Adrenal gland (tissue), 9 donors: ENCODE measurements at regions not wholly inside any gene's neighbourhood (a gene's known extent, or its start where the extent isn't known, plus 50 kb on each side); places are given as distances from the start of the nearest gene placed in this dataset.

Experiments used
- DNase-seq, 7 donors: peaks; one replicate each; pipeline ENCODE4 v3.0.0-alpha.2; 2019 to 2020
- H3K27ac ChIP-seq, 5 donors: fragments of 200-600 bp; sonication (generic) in 4 of 5; 1 replicate in 3 of 5; 2 replicates in 2 of 5; pipeline versions ENCODE4 v1.5.1 to v1.8.0; 2016 to 2020; ENCODE audit warnings: mild to moderate bottlenecking in 1 of 5
- H3K27me3 ChIP-seq: fragments of 200-600 bp; 2 replicates; pipeline ENCODE4 v1.8.0; 2021
- H3K36me3 ChIP-seq, 2 donors: fragments of 200-600 bp; replicated peaks in 1 of 2; 1 replicate in 1 of 2; 2 replicates in 1 of 2; pipeline versions ENCODE4 v1.5.1 to v1.8.0; 2018 to 2022
- H3K4me1 ChIP-seq, 2 donors: fragments of 200-600 bp; replicated peaks in 1 of 2; 1 replicate in 1 of 2; 2 replicates in 1 of 2; pipeline versions ENCODE4 v1.5.1 to v1.8.0; 2018 to 2021
- H3K4me3 ChIP-seq, 4 donors: fragments of 200-600 bp; sonication (generic) in 3 of 4; one replicate each; pipeline ENCODE4 v1.5.1; 2016 to 2018
- H3K9me3 ChIP-seq, 3 donors: fragments of 200-600 bp; sonication (generic) in 1 of 3; replicated peaks in 1 of 3; 1 replicate in 2 of 3; 2 replicates in 1 of 3; pipeline versions ENCODE4 v1.5.1 to v1.8.0; 2016 to 2021
- POLR2A ChIP-seq, 2 donors: fragments of 450-650 bp; IDR thresholded peaks; one replicate each; pipeline ENCODE4 v1.6.1; 2017; ENCODE audit warnings: antibody characterized with exemption in 2 of 2, mild to moderate bottlenecking in 2 of 2, moderate library complexity in 1 of 2
- WGBS, 4 donors: extraction: QIAGEN DNeasy Blood & Tissue Kit in 2 of 4; methylation state at CpG; one replicate each; pipeline versions ENCODE4 v1.1.5 to v1.1.7; 2013 to 2017; 5-methylcytosine and 5-hydroxymethylcytosine counted together
- intact Hi-C, 2 donors: fragments of 100-400 bp; cut with DNase I; formaldehyde crosslinking; loops; one replicate each; pipeline versions ENCODE4 v1.14.1 to v1.15.0; 2022 to 2023
- TF ChIP-seq, protein P1 (sequence below), 6 experiments: fragments of 450-650 bp in 4 of 6; fragments of 200-600 bp in 2 of 6; sonication (generic) in 1 of 6; IDR thresholded peaks; 1 replicate in 5 of 6; 2 replicates in 1 of 6; pipeline versions ENCODE4 v1.5.1 to v1.8.0; 2016 to 2021; ENCODE audit warnings: antibody characterized with exemption in 6 of 6, mild to moderate bottlenecking in 2 of 6, moderate library complexity in 1 of 6
- donor health status: healthy with polysubstance abuse.
- donor health status: Bipolar disorder and iron deficiency.
- donor health status: DM: yes; HTN: yes; CAD: no.
- donor health status: DM: no; HTN: no; CAD: no.
- donor health status: DM: no; HTN: no; CAD: no.

DNA sequence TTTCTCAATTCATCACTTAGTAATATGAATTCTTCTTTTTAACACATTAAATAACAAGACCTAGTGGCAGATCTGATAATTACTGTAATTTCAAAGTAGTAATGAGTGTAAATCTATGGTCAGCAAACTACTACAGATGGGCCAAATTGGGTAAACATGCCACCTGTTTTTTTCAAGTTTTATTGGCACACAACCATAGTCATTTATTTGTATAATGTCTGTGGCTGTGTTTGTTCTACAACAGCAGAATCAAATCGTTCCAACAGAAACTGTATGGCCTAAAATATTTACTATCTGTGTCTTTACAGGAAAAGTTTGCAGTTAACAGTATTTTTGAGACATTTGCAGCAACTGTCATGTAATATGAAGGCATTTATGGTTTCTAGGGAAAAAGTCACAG, 86.1 kb upstream of the EYA2 start:
- Histone ChIP-seq H3K9me3 (no peaks in the 10 kb centered on the region), H3K27me3 (peaks cover 19% of the 10 kb centered on the region), H3K36me3 (no peaks in the 10 kb centered on the region), H3K27ac (no peak overlapping the region), H3K4me1 (no peaks in the 10 kb centered on the region), H3K4me3 (no peak overlapping the region)
- TF ChIP-seq, protein P1, sequence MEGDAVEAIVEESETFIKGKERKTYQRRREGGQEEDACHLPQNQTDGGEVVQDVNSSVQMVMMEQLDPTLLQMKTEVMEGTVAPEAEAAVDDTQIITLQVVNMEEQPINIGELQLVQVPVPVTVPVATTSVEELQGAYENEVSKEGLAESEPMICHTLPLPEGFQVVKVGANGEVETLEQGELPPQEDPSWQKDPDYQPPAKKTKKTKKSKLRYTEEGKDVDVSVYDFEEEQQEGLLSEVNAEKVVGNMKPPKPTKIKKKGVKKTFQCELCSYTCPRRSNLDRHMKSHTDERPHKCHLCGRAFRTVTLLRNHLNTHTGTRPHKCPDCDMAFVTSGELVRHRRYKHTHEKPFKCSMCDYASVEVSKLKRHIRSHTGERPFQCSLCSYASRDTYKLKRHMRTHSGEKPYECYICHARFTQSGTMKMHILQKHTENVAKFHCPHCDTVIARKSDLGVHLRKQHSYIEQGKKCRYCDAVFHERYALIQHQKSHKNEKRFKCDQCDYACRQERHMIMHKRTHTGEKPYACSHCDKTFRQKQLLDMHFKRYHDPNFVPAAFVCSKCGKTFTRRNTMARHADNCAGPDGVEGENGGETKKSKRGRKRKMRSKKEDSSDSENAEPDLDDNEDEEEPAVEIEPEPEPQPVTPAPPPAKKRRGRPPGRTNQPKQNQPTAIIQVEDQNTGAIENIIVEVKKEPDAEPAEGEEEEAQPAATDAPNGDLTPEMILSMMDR (IDR thresholded peaks at IDR 0.05), result no peak
- TF ChIP-seq POLR2A (IDR thresholded peaks at IDR 0.05), result no peak
- WGBS, 4 donors, result 48 to 58% (median 56%) methylated on average over 1 of the region's 1 CpG
- intact Hi-C loops, result no loop called here
- no peak for DNase-seq

DNA sequence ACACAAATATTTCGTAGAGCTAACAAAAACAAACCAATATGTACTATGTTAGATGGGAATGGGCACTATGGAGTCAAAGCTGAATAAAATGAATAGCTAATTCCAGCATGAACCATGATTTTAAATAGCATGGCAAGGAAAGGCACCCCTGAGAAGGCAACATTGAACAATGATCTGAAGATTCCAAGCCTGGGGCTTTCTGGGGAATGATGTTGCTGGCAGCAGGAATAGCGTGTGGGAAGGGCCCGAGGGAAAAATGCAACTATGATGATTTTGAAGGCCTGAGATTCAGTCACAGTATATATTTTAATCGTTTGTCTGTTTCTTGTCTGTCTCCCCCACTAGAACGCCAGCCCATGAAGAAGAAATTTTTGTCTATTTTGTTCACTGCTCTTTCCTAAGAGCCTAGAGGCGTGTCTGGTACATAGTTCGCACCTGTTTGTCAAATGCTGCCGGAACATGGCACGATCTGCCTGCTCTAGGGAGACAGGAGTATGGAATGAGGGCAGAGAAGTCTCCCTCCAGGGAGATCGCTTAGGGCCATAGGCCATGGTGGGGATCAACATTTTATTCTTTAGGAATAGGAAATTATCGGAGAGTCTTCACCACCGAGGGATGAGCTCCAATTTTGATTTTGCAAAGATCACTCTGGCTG, 84.8 kb upstream of the EYA2 start:
- H3K27me3 ChIP-seq, result peaks cover 19% of the 10 kb centered on the region
- H3K9me3 ChIP-seq, result no peaks in the 10 kb centered on the region
- no peak for DNase-seq
- no peaks in the 10 kb centered on the region for H3K36me3 ChIP-seq
- TF ChIP-seq POLR2A (IDR thresholded peaks at IDR 0.05), result no peak
- TF ChIP-seq, protein P1 (IDR thresholded peaks at IDR 0.05), result no peak
- no peak overlapping the region for H3K4me3 ChIP-seq
- WGBS, 4 donors, result 88 to 92% (median 91%) methylated on average over 12 of the region's 12 CpGs
- intact Hi-C loops, result no loop called here
- no peak overlapping the region for H3K27ac ChIP-seq
- H3K4me1 ChIP-seq, result no peaks in the 10 kb centered on the region

DNA sequence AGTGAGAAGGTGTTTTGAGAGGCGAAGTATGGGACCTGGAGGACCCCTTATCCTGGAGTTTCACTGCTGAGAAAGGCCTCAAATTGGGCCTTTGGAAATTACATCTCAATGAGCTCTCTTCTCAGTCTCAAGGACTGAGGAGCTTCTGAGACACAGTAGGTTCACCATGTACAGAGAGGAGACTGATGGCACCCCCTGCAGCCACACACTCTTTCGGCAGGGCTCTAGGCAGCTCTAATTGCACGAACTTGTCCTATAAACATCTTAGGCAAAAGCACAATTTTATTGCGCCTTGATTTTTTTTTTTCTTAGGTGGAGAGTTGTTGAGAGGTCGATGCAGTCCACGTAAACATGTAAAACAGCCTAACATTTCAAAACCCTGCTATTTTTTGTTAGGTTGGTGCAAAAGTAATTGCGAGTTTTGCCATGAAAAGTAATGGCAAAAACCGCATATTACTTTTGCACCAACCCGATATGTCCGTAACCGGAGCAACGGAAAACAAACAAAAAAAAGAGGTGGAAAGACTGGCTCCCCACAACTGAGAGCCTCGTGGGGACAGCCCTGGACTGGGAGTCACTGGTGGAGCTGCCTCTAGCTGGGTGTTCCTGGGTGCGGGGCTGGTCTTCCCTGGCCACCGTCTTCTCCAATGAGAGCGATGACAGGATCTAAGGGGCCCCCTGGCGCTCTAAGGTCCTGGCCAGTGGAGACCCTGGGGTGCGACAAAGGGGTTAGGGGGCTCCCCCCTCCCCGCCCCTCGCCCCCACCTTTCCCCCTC, 84.0 kb upstream of the EYA2 start:
- H3K36me3 ChIP-seq, result no peaks in the 10 kb centered on the region
- peaks cover 20% of the 10 kb centered on the region for H3K27me3 ChIP-seq
- no peak overlapping the region for H3K27ac ChIP-seq
- no peak for DNase-seq
- intact Hi-C loops, result no loop called here
- H3K4me3 ChIP-seq, result no peak overlapping the region
- 67 to 82% (median 75%) methylated on average over 15 to 20 of the region's 20 CpGs for WGBS, 4 donors
- H3K4me1 ChIP-seq, result no peaks in the 10 kb centered on the region
- TF ChIP-seq POLR2A (IDR thresholded peaks at IDR 0.05), result no peak
- TF ChIP-seq, protein P1 (IDR thresholded peaks at IDR 0.05), result no peak
- no peaks in the 10 kb centered on the region for H3K9me3 ChIP-seq

DNA sequence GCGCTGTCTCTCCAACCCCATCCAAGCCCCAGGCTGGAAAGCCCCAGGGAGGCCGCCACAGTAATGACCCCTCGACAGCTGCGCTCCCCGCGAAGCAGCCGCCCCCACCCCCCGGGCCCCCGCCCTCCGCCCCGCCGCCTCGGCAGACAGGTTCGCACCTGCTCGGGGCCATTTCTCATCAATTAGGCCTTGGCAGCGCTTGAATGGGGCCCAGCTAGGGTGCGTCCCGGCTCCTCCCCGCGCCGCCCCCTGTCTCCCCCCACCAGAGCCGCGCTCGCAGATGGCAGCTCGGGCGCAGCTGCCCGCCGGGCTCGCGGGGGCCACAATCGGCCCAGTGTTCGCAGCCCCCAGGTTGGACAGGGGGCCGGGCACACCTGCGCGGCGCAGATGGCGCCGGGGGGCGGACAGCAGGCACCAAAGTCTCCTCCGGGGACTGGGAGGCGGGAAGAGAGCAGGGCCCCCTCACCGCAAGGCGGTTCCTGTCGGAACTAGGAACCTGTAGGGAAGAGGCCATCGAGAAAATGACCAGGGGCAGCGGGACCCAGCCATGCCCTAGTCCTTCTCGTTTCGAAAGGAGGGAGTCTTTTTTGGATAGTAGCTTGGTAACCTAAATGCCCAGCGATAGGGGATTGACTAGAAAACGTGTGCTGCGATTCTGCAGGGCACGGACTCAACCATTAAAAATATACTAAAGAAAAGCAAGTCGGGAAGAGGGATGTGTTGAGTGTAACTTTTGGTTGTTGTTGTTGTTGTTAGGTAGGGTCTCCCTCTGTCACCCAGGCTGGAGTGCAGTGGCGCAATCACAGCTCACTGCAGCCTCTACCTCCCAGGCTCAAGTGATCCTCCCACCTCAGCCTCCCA, 83.2 kb upstream of the EYA2 start:
- Histone ChIP-seq H3K4me3 (no peak overlapping the region), H3K27me3 (peaks cover 23% of the 10 kb centered on the region), H3K4me1 (no peaks in the 10 kb centered on the region), H3K27ac (no peak overlapping the region), H3K36me3 (no peaks in the 10 kb centered on the region), H3K9me3 (no peaks in the 10 kb centered on the region)
- intact Hi-C loops, result no loop called here
- DNase-seq, result no peak
- 11 to 24% (median 17%) methylated on average over 21 to 54 of the region's 54 CpGs for WGBS, 4 donors
- TF ChIP-seq POLR2A (IDR thresholded peaks at IDR 0.05), result no peak
- TF ChIP-seq, protein P1 (IDR thresholded peaks at IDR 0.05), result no peak
